ENCODE measurements at regions not wholly inside any gene's neighbourhood (a gene's known extent, or its start where the extent isn't known, plus 50 kb on each side); places are given as distances from the start of the nearest gene placed in this dataset.

DNA sequence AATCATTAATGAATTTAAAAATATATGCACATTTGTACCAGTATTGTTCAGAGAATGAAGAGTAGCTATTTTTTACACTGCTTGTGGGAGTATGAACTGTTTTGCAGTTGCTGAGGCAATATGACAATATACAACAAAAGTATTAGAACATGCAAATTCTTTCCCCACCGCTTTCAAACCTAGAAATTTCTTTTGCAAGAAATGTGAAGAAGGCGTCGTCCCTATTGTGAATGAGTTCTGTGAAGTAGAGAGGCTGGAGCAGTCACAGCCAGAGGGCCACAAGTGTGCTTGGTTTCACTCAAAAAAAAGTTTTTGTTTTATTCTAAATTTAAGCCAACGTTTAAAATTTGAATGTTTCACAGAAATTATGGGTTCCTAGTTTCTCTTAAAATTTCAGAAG lies 184.9 kb downstream of the ALG10B start:
- no peak for TF ChIP-seq NFIC (IDR thresholded peaks at IDR 0.05)
- no peak for TF ChIP-seq EGR1 (IDR thresholded peaks at IDR 0.05)
- no peak for TF ChIP-seq TCF12 (IDR thresholded peaks at IDR 0.05; ENCODE audit: low read depth)
- TF ChIP-seq ZBTB7A (IDR thresholded peaks at IDR 0.05; ENCODE audit: low read depth), result no peak
- no peak for TF ChIP-seq CREB1 (IDR thresholded peaks at IDR 0.05; ENCODE audit: low read depth)
- TF ChIP-seq TAF1 (IDR thresholded peaks at IDR 0.05; ENCODE audit: low read depth), result no peak
- TF ChIP-seq, protein P1, sequence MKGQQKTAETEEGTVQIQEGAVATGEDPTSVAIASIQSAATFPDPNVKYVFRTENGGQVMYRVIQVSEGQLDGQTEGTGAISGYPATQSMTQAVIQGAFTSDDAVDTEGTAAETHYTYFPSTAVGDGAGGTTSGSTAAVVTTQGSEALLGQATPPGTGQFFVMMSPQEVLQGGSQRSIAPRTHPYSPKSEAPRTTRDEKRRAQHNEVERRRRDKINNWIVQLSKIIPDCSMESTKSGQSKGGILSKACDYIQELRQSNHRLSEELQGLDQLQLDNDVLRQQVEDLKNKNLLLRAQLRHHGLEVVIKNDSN (IDR thresholded peaks at IDR 0.05), result no peak
- TF ChIP-seq RAD21 (IDR thresholded peaks at IDR 0.05; ENCODE audit: low read depth), result no peak
- TF ChIP-seq TEAD4 (IDR thresholded peaks at IDR 0.05), result no peak
- TF ChIP-seq EP300 (IDR thresholded peaks at IDR 0.05; ENCODE audit: borderline replicate concordance), result no peak
- TF ChIP-seq FOXM1 (IDR thresholded peaks at IDR 0.05; ENCODE audit: borderline replicate concordance, low read depth), result no peak
- TF ChIP-seq, protein P2, sequence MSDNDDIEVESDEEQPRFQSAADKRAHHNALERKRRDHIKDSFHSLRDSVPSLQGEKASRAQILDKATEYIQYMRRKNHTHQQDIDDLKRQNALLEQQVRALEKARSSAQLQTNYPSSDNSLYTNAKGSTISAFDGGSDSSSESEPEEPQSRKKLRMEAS (IDR thresholded peaks at IDR 0.05), result no peak
- no peak for TF ChIP-seq CEBPB (IDR thresholded peaks at IDR 0.05)

DNA sequence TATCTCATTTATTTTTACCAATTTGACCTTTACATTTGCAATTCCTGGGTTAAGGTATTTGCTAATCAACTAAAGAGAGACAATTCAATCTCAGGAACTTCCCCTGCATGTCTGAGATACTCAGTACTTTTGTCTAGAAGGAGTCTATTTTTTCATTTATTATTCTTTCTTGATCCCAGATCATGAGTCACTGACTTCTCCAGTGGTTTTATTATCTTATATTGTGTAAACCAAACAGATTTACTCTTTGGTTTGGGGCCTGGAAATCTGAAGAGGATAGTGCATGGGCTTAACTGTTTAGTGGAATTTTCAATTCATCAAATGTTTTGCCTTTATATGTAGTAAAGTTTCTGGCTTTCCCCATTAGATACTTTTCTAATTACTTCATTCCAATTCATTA lies 185.4 kb downstream of the ALG10B start:
- no peak for TF ChIP-seq FOXM1 (IDR thresholded peaks at IDR 0.05; ENCODE audit: borderline replicate concordance, low read depth)
- TF ChIP-seq EP300 (IDR thresholded peaks at IDR 0.05; ENCODE audit: borderline replicate concordance), result no peak
- TF ChIP-seq CREB1 (IDR thresholded peaks at IDR 0.05; ENCODE audit: low read depth), result no peak
- TF ChIP-seq, protein P3, sequence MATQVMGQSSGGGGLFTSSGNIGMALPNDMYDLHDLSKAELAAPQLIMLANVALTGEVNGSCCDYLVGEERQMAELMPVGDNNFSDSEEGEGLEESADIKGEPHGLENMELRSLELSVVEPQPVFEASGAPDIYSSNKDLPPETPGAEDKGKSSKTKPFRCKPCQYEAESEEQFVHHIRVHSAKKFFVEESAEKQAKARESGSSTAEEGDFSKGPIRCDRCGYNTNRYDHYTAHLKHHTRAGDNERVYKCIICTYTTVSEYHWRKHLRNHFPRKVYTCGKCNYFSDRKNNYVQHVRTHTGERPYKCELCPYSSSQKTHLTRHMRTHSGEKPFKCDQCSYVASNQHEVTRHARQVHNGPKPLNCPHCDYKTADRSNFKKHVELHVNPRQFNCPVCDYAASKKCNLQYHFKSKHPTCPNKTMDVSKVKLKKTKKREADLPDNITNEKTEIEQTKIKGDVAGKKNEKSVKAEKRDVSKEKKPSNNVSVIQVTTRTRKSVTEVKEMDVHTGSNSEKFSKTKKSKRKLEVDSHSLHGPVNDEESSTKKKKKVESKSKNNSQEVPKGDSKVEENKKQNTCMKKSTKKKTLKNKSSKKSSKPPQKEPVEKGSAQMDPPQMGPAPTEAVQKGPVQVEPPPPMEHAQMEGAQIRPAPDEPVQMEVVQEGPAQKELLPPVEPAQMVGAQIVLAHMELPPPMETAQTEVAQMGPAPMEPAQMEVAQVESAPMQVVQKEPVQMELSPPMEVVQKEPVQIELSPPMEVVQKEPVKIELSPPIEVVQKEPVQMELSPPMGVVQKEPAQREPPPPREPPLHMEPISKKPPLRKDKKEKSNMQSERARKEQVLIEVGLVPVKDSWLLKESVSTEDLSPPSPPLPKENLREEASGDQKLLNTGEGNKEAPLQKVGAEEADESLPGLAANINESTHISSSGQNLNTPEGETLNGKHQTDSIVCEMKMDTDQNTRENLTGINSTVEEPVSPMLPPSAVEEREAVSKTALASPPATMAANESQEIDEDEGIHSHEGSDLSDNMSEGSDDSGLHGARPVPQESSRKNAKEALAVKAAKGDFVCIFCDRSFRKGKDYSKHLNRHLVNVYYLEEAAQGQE (IDR thresholded peaks at IDR 0.05; ENCODE audit: low read depth), result no peak
- TF ChIP-seq RAD21 (IDR thresholded peaks at IDR 0.05; ENCODE audit: low read depth), result no peak
- no peak for TF ChIP-seq EGR1 (IDR thresholded peaks at IDR 0.05)
- TF ChIP-seq ZBTB7A (IDR thresholded peaks at IDR 0.05; ENCODE audit: low read depth), result no peak

DNA sequence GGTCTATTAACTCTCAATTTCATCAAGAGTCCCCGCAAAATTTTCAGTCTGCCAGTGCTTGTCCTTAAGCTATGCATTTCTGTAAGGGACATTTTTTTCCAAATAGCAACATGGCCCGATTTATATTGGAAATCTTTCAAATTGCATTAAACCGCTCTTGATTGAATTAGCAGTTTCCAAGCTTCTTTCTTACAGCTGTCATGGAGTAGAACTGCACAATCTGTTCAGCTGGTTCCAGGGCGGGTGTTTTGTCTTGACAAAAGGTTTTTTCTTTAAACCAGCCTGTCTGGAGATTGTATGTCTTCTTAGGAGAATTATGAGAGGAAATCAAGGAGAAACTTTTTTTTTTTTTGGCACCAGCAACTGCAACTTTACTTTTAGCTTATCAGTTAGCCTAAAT lies 185.8 kb downstream of the ALG10B start:
- no peak for TF ChIP-seq YY1 (IDR thresholded peaks at IDR 0.05; ENCODE audit: low read depth)
- TF ChIP-seq, protein P1 (IDR thresholded peaks at IDR 0.05), result no peak
- no peak for TF ChIP-seq TCF12 (IDR thresholded peaks at IDR 0.05; ENCODE audit: low read depth)
- TF ChIP-seq, protein P2 (IDR thresholded peaks at IDR 0.05), result no peak
- TF ChIP-seq, protein P3 (IDR thresholded peaks at IDR 0.05; ENCODE audit: low read depth), result no peak
- TF ChIP-seq CREB1 (IDR thresholded peaks at IDR 0.05; ENCODE audit: low read depth), result no peak
- TF ChIP-seq EP300 (IDR thresholded peaks at IDR 0.05; ENCODE audit: borderline replicate concordance), result no peak
- TF ChIP-seq TAF1 (IDR thresholded peaks at IDR 0.05; ENCODE audit: low read depth), result no peak
- TF ChIP-seq TEAD4 (IDR thresholded peaks at IDR 0.05), result no peak
- no peak for TF ChIP-seq CEBPB (IDR thresholded peaks at IDR 0.05)
- TF ChIP-seq NFIC (IDR thresholded peaks at IDR 0.05), result no peak
- TF ChIP-seq RAD21 (IDR thresholded peaks at IDR 0.05; ENCODE audit: low read depth), result no peak
- no peak for TF ChIP-seq EGR1 (IDR thresholded peaks at IDR 0.05)
- TF ChIP-seq ZBTB7A (IDR thresholded peaks at IDR 0.05; ENCODE audit: low read depth), result no peak
- no peak for TF ChIP-seq FOXM1 (IDR thresholded peaks at IDR 0.05; ENCODE audit: borderline replicate concordance, low read depth)

DNA sequence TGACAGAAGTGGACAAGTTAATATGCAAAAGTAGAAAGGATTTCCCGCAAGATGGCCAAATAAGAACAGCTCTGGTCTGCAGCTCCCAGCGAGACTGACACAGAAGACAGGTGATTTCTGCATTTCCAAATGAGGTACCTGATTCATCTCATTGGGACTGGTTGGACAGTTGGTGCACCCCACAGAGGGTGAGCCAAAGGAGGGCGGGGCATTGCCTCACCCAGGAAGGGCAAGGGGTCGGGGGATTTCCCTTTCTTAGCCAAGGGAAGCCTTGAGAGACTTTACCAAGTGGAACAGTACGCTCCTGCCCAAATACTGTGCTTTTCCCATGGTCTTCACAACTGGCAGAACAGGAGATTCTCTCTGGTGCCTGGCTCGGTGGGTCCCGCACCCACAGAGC lies 191.3 kb downstream of the ALG10B start:
- TF ChIP-seq CREB1 (IDR thresholded peaks at IDR 0.05; ENCODE audit: low read depth) (no peak), FOXM1 (IDR thresholded peaks at IDR 0.05; ENCODE audit: borderline replicate concordance, low read depth) (no peak), EP300 (IDR thresholded peaks at IDR 0.05; ENCODE audit: borderline replicate concordance) (no peak), TEAD4 (IDR thresholded peaks at IDR 0.05) (no peak), EGR1 (IDR thresholded peaks at IDR 0.05) (no peak), ZBTB7A (IDR thresholded peaks at IDR 0.05; ENCODE audit: low read depth) (no peak), TCF12 (IDR thresholded peaks at IDR 0.05; ENCODE audit: low read depth) (no peak), RAD21 (IDR thresholded peaks at IDR 0.05; ENCODE audit: low read depth) (no peak), NFIC (IDR thresholded peaks at IDR 0.05) (no peak), TAF1 (IDR thresholded peaks at IDR 0.05; ENCODE audit: low read depth) (no peak), CEBPB (IDR thresholded peaks at IDR 0.05) (no peak), YY1 (IDR thresholded peaks at IDR 0.05; ENCODE audit: low read depth) (no peak)
- TF ChIP-seq, protein P3 (IDR thresholded peaks at IDR 0.05; ENCODE audit: low read depth), result no peak
- TF ChIP-seq, protein P1 (IDR thresholded peaks at IDR 0.05), result no peak
- TF ChIP-seq, protein P2 (IDR thresholded peaks at IDR 0.05), result no peak
